HG02852 (cell line): ENCODE measurements at regions not wholly inside any gene's neighbourhood (a gene's known extent, or its start where the extent isn't known, plus 50 kb on each side); places are given as distances from the start of the nearest gene placed in this dataset.

Experiments
- ATAC-seq: cut with Tn5 transposase; IDR thresholded peaks from one replicate; pipeline ENCODE4 v1.9.1; 2021; ENCODE audit warnings: mild to moderate bottlenecking, moderate library complexity; ENCODE audit not compliant: unreplicated experiment

DNA sequence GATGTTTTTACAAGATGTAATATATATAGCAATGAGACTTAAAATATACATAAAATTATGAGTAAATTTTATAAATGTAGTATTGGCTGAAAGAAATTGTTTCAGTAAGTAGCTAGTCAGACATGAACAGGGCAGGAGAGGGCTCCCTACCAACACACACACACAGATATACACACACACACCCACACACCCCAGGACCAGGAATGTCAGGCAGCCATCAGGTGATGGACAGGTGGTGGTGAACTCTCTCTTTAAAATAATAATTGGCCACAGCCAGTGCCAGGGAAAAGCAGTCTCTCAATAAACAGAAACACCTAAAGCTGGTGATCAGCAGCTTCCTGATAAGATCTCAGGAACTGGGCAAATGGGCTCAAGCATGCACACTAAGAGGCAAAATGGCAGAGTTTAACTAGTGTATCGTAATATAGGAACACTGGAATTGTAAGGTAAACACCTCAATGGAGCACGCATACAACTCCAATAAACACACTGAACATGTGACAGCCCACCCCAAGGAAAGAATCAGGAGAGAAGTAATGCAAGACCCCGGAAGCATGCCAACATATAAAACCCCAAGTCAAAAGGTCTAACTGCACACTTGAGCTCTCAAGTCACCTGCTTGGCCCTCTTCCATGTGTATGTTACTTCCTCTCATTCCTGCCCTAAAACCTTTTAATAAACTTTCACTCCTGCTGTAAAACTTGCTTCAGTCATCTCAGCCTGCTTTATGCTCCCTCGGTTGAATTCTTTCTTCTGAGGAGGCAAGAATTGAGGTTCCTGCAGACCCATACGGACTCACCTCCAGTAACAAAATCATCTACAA lies 1034.1 kb upstream of the SEMA6D start:
- no peak for ATAC-seq

DNA sequence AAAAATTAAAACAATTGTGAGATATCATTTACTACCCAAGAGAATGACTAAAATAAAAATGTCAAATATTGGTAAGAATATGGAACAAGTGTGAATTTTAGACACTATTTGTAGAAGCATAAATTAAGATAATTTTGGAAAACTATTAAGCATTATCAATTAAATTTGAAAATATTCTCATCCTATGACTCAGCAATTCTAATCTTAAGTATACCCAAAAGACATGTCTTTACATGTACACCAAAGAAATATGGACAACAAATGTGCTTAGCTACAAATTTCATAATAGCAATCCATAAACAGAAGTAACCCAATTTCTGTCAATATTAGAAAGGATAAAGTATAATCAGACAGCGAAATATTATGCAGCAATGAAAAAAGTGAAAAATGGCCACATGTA lies 1032.2 kb upstream of the SEMA6D start:
- ATAC-seq: no peak

DNA sequence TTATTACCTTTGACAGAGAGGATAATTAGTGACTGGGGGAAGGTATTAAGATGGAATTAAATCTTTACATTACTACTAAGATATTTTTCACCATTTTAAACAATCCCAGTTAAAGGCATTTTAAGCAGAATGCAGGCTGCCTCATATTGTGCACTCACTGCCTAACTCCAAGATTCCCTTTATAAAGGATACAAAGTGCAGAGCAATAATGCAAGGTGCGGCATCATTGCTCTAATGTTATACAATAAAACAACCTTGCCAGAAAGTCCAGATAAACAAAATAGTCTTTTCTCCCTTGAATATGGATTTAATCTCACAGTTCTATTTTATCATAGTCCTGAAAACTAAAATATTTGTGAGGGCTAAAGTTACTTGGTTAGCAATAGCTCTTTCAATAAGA lies 1031.6 kb upstream of the SEMA6D start:
- ATAC-seq: no peak

DNA sequence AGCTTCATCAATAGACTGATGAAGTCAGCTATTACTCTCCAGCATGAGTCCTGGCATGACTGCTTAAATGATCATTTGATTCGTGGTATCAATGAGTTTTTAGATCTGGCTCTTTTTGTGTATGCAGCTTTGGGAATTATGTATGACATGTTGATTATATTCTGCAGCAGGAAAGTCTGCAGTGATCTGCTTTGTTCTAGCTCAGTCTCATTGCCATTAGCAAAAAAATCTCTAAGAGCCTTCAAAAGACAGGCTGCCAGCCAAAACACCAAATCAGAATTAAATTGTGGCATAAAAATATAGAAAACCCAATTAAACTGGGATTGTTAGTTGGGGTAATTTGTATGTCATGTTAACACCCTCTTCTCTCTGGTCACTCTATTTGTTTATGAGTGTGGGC lies 1021.0 kb upstream of the SEMA6D start:
- ATAC-seq: no peak

DNA sequence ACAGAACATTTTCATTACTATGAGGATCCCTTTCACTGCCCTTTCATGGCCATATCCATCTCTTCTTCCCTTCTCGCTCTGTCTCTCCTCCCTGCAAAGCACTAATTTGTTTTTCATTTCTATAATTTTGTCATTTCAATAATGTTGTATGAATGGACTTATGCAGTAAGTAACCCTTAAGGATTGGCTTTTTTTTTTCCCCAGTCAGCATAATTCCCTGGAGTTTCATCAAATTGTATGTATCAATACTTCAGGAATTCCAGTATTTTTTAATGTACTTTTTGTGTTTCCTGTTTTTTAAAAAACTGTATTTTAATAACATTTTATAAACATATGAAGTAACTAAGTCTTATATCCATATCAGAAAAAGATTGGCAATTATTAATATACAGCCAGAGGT lies 1016.0 kb upstream of the SEMA6D start:
- ATAC-seq: no peak

DNA sequence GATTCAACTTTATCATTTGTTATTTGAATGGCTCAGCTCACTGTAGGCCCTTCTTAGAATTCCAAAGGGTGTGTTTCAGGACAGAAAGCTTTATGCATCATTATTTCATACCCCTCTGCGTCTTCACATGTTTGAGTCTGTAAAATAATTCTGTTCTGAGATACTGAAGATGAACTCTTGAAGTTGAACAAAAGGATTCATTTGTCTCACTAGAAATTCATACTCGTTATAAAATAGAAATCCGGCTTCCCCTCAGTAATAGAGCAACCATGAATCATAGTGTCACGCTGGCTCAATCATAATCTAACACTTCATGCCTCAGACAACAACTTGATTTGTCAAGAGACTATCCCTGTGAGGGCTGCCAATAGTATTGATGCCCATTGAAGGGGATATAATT lies 1015.4 kb upstream of the SEMA6D start:
- ATAC-seq: no peak

DNA sequence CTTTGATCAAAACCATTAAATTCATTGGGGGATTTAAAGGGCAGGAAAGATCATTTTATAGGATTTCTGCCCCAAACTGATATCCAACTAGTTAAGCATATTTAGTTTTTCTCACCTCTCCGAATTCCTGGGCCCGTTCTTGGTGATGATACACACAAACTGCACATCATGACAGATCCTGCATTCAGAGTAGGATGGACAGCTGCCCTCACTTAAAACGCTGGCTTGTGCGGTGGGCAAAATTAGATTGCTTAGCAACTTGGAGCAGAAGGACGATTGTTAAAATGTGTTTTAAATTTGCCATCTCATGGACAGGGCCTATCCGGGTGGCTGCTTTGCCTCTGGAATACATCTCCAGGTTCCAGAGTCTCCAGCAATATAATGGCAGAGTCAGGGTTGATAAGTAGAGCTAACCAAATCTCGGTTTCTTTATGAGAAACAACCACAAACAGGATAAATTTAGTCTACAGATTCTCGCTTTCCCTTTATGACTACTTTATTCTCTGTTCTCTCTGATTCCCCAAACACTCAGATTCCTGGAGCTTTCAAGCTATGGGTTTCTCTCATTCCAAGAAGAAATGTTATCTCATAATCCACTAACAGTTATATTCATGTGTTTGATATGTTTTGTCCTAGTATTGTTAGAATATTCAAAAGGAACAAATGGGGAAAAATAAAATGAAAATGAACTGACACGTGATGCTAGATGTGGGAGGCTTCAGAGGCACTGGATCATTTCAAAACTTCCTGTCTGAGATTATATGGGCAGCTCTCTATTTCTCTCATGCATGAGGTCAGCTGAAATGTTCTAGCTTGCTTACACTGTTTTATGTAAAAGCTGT lies 1014.1 kb upstream of the SEMA6D start:
- ATAC-seq: peak; percentile 83

DNA sequence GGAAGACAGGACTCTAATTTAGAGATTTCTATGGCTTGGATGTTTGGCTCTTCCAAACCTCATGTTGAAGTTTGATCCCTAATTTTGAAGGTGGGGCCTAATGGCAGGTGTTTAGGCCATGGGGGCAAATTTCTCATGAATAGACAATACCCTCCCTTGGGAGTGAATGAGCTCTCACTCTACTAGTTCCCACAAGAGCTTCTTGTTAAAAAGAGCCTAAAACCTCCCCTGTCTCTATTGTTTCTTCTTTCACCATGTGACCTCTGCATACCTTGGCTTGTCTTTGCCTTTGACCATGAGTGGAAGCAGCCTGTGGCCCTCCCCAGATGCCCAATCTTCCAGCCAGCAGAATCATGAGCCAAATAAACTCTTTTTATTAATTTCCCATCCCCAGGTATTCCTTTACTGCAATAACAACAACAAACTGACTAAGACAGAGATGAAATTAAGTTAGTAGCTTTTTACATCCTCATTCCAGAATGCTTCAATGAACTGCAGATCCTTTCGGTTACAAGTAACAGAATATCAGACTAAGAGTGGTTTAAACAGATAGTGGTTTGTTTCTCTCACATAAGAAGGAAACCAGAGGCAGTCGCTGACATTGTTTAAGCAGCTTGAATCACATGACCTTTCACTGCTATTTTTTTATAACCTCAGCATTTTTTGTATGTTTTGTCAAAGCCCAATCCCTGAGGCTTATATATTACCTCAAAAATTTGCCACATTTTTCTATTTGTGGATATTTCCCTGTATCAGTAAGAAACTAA lies 1013.3 kb upstream of the SEMA6D start:
- ATAC-seq: peak; percentile 63

DNA sequence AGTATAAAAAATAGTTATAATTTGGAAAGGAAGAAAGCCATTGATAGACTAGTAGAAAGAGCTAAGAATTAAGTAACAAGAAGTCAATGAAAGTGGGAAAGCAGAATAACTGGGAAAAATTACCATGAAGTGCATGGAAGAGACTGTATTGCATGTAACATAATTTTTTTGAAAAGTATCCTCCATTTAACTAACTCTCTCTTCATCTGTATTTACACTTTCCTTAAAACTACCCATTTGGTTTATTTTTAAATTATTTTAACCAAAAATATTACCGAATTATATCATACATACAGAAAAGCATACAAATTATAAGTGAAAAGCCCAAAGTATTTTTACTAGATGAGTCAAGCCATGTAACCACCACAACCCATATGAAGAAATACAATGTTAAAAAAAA lies 1009.9 kb upstream of the SEMA6D start:
- ATAC-seq: no peak

DNA sequence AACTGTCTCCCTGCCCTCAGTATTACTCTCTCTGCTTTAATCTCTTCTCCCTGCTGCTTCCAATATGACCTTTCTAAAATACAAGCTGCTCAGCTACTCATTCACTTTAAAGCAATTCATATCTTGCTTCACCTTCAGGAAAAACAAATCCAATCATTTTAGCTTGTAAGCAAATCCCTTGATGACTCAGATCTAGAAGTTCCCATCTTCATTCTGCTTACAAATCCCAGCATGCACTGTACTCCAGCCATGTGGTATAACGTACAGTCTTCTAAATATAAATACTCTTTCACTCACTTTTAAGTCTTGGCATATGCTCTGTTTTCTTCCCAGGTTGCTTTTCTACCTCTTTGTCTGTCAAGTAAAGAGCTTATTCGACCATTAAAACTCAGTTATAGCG lies 1009.1 kb upstream of the SEMA6D start:
- ATAC-seq: no peak

DNA sequence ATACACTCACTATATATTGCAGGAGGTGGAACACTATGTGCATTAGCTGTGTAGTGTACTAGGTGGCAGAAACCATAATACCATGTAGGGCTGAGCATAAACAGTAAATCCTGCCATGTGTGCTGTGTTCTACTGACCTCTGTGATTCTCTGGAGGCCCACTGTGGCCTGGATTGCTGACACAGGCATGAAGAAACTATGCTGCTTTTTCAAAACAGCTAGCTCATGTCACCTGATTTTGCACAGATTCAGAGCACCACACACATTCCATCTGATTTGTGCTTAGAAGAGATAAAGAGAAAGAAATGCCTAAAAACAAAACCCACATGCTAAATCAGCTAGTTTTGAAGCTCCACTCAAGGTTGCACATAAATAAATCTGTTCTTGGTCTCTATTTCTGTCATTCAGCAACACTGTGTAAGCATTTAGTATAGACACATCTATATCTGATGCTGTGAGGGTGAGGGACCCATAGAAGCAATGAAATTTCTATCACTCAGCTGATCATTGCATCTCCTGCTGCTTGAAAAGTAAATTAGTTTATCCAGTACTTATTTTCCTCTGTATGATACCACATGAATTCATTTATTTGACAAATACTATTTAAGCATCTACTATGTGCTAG lies 1007.7 kb upstream of the SEMA6D start:
- ATAC-seq: no peak

DNA sequence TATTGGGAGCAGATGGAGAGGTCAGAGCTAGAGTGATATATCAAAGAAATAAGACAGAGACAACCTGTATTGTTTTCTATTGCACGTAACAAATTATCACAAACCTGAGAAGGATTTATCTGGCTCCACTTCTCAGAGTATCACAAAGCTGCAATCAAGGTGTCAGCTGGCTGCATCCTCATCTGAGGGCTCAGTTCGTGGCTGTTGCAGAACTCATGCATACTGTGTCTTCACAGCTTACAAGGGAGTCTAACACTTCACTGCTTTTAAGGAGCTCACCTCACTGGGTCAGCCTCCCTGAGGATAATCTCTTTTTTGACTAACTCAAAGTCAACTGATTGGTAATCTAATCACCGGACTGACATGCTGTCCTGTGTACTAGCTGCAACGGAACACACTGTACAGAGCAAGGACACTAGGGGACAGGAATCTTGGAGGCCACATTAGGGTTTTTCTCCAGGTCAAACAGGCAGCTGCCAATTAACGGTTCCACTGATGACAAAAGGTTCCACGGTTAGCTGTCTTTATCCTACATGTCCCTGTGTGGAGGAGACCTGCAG lies 1006.8 kb upstream of the SEMA6D start:
- ATAC-seq: no peak

DNA sequence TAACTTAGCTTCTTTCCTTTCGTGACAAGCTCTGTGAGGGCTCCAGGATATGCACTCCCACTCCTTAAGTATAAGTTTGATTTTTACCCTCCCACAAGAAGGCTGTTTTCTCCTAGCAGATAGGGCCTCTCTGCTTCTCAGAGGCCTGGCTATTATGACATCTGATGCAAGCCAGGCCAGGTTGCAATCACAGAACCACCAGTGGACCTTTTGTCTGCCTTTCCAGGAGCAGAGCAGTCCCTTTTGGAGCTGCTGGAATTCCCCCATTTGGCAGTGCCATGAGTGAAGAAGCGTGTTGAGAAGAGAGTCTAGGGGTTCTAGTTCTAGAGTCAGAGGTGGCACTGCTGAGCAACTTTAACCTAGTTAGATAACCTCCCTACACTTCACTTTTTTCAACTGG lies 1004.3 kb upstream of the SEMA6D start:
- ATAC-seq: no peak

DNA sequence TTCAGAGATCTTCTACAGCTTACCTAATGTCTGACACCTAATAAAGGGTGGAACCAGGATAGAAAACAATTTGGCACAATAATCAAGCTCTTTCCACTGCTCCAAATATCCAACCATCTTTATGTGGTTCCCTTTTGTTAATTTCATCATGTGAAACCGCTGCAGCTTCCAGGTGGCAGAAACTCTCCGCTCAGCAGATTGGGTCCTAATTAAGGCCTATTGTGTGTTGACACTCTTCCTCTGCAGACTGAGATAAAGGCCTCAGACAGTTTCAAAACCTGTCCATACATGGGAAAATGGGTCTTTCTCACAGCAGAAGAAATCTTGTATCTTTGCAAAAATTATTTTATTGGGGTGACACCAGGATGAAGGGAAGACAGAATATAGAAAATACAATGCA lies 1002.4 kb upstream of the SEMA6D start:
- no peak for ATAC-seq

DNA sequence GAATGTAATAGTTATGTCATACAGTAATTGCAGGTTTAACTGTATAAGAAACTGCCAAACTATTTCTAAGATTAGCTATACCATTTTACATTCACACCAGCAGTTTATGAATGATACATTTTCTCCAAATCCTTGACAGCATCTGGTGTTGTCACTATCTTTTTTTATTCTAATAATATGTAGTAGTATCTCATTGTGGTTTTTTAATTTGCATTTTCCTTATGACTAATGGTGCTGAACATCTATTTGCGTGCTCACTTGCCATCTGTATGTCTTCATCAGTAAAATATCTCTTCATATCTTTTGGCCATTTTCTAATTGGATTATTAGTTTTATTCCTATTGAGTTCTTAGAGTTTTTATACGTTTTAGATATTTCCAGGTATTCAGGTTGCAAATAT lies 994.0 kb upstream of the SEMA6D start:
- no peak for ATAC-seq

DNA sequence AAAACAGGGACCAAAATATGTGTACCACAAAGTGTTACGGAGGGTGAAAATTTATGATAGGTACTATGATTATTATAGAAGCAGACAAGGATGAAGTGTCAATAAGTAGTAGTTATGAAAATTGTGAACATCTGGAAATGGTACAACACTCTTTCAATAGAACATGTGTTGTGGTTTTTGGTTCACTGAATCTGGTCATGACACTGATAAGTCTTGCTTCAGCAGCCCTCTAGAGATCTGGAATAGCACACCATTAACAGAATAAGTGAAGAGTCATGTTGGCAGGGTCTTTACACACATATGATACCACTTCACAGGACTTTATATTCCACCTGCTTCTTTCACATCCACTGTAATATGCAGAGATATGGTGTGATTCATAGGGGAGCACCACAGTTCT lies 985.2 kb upstream of the SEMA6D start:
- peak; percentile 61 for ATAC-seq

DNA sequence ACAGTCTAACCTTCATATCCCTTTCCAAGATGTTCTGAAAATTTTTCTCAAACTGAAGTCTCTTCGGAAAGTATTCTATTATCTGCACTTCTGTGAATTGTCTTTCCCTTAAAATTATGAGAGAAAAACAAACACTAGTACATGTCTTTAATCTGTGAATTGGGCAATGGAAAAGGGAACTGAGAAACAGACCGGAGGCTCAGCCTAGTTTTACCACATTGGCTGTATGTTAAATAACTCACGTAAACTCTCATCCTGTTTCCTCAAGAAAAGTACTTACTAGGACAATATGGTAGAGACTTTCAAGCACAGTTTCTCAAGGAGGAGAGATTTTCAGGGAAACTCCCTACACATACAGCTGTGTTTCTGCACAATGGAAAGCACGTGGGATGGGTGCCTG lies 982.2 kb upstream of the SEMA6D start:
- no peak for ATAC-seq

DNA sequence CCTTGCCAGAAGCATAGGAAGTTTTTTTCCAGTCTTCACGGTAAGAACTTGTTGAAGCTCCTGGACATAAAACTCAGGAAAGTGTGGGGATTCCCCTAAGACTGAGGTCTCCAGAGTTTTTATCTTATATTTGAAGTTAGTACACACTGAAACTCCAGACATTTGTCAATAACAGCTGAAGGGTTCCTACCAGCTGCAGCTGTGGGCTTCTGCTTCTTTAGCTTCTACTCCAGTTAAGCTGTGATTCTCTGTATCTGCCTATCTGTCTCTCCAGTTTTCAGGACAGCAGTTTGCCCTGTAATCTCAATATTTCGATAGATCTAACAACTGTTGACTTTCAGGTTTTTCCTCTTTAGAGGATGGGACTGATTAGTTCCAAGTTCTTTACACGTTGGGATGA lies 966.0 kb upstream of the SEMA6D start:
- ATAC-seq: no peak

DNA sequence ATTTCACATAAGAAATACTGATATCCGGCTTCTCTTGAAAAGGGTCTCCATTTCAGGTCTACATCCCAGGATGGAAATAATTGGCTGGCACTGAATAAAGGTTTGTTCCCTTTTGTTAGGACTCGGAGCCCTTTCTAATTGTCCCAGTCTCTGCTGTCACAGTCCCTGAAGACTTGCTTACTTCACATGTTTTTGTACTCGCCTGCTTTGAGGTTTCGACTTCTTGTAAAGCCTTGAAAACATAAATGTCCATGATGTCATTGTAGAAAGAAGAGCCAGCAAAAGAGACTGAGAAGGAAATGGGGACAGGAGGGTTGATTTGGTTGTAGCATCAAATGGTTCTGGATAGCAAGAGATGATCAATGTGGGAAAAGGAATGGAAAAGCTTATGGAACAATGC lies 963.4 kb upstream of the SEMA6D start:
- no peak for ATAC-seq

DNA sequence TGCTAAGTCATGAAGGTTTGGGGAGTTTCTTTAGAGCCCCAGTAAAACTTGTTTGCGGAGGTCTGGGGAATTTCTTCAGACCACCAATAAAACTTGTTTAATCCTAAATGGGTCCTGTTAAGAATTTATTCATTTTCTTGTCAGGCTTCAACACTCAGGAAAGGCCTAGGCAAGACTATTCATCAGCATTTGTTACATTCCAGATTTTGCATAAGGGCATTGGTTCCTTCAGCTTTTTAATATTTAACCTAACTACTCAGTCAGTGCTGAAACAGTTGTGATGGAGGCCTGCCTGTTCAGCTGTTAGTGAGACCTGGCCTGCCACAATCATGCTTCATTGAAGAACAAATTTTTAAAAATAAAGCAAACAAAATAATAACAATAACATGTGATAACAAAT lies 954.2 kb upstream of the SEMA6D start:
- no peak for ATAC-seq

DNA sequence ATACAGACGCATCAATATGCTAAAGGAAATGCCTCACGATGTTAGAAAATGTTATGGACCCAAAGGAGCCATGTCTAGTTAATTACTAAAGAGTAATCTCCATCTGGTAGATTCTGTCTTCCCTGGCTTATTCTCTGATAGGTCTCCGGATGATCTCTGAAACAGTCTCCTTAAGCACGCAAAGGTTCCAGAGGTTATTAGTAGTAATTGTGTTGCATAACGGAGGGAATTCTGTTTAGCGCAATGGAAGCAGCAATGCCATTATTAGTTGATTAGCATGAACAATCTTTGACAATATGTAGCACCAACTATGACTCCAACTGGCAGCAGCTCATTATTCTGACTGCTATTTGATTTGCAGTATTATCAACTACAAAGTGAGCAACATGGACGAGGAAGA lies 952.5 kb upstream of the SEMA6D start:
- ATAC-seq: no peak
